Epithelial cell of proximal tubule (primary cell): ENCODE measurements at regions not wholly inside any gene's neighbourhood (a gene's known extent, or its start where the extent isn't known, plus 50 kb on each side); places are given as distances from the start of the nearest gene placed in this dataset.

ENCODE experiments used
- DNase-seq: peaks from one replicate; pipeline ENCODE4 v3.0.0-alpha.2; 2011; ENCODE audit warnings: low read depth
- H3K4me3 ChIP-seq: 2 replicates; pipeline ENCODE4 v1.5.1; 2011; ENCODE audit warnings: low read depth, mild to moderate bottlenecking, low read length
- TF ChIP-seq, protein P1 (sequence below): conservative IDR thresholded peaks from 2 replicates; pipeline ENCODE4 v1.5.1; 2012; ENCODE audit warnings: low read depth, mild to moderate bottlenecking, low read length

DNA sequence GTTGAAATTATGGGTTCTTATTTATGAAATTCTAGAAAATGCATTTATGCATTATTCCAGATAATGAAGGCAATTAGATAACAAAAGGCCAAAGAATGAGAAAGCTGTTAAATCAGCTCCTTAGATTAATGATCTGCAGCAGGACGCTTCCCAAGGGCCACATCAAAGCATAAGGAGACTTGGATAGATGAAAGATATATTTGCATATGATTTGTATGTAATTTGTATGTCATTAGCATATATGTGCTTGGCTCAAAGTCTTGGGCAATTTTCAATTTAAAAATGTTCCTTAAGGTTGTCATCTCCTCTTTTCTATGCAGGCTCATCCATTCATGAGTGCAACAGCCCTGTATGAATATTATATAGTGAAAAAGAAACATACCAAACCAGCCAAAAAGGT is 126.8 kb upstream of the IRS2 start:
- TF ChIP-seq, protein P1, sequence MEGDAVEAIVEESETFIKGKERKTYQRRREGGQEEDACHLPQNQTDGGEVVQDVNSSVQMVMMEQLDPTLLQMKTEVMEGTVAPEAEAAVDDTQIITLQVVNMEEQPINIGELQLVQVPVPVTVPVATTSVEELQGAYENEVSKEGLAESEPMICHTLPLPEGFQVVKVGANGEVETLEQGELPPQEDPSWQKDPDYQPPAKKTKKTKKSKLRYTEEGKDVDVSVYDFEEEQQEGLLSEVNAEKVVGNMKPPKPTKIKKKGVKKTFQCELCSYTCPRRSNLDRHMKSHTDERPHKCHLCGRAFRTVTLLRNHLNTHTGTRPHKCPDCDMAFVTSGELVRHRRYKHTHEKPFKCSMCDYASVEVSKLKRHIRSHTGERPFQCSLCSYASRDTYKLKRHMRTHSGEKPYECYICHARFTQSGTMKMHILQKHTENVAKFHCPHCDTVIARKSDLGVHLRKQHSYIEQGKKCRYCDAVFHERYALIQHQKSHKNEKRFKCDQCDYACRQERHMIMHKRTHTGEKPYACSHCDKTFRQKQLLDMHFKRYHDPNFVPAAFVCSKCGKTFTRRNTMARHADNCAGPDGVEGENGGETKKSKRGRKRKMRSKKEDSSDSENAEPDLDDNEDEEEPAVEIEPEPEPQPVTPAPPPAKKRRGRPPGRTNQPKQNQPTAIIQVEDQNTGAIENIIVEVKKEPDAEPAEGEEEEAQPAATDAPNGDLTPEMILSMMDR, result no peak
- H3K4me3 ChIP-seq, result no peak overlapping the region
- DNase-seq, result no peak

DNA sequence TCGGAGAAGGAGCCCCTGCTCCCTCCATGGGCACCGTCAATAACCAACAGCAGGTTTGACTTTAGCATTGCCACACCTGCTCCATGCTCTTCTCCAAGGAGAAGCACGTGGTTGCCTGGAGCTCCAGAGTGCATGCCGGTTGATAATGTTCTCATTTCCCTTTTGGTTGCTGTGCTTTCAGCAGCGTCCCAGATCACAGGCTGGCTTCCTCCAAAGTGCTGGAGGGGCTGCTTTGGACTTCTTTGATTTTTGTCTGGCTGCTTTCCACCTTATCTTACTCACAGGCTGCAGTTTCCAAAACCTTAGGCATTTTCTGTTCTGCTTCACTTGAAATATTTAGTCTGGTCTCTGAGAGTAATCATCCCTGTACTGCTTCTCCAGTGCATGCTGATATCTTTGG is 123.8 kb upstream of the IRS2 start:
- TF ChIP-seq, protein P1, result no peak
- H3K4me3 ChIP-seq, result no peak overlapping the region
- DNase-seq, result no peak

- no peak for DNase-seq
- TF ChIP-seq, protein P1, result no peak
- no peak overlapping the region for H3K4me3 ChIP-seq
These were observed 120.6 kb upstream of the IRS2 start for GRCh38 chr13:109906976-109907375.

- H3K4me3 ChIP-seq, result no peak overlapping the region
- DNase-seq, result no peak
- TF ChIP-seq, protein P1, result no peak
These were observed 117.8 kb upstream of the IRS2 start for GRCh38 chr13:109904218-109904617.

GRCh38 chr13:109900741-109901140 is 114.4 kb upstream of the IRS2 start:
- no peak overlapping the region for H3K4me3 ChIP-seq
- no peak for DNase-seq
- TF ChIP-seq, protein P1, result no peak

GRCh38 chr13:109900320-109900719 is 113.9 kb upstream of the IRS2 start:
- H3K4me3 ChIP-seq, result no peak overlapping the region
- TF ChIP-seq, protein P1, result no peak
- no peak for DNase-seq

GRCh38 chr13:109899748-109900147 is 113.4 kb upstream of the IRS2 start:
- no peak overlapping the region for H3K4me3 ChIP-seq
- TF ChIP-seq, protein P1, result no peak
- no peak for DNase-seq
